Effector memory CD8-positive, alpha-beta T cell (primary cell): ENCODE measurements at regions not wholly inside any gene's neighbourhood (a gene's known extent, or its start where the extent isn't known, plus 50 kb on each side); places are given as distances from the start of the nearest gene placed in this dataset.
"Not testable (repeated sequence)": the region's sequence is repeated elsewhere in the genome, so short reads cannot be mapped to it uniquely, and the experiment has no call there.

Experiments used
- ATAC-seq: fragments of 150-1000 bp; cut with Tn5 transposase; replicated peaks from 2 replicates; pipeline ENCODE4 v1.10.0; 2021; ENCODE audit warnings: mild to moderate bottlenecking, moderate library complexity
- DNase-seq, 3 experiments: peaks; one replicate each; pipeline ENCODE4 v3.0.0; 2021
- H3K27ac Mint-ChIP-seq, 2 donors: one replicate each; pipeline ENCODE4 v1.8.0; 2022; ENCODE audit warnings: mild to moderate bottlenecking in 2 of 2, mixed read lengths in 2 of 2, moderate library complexity in 2 of 2
- H3K27me3 Mint-ChIP-seq, 2 donors: one replicate each; pipeline ENCODE4 v1.8.0; 2022; ENCODE audit warnings: mixed read lengths in 2 of 2
- H3K36me3 Mint-ChIP-seq: one replicate; pipeline ENCODE4 v1.8.0; 2022; ENCODE audit warnings: mild to moderate bottlenecking, moderate library complexity, mixed read lengths; ENCODE audit not compliant: insufficient read depth
- H3K4me1 Mint-ChIP-seq, 2 donors: one replicate each; pipeline ENCODE4 v1.8.0; 2022; ENCODE audit warnings: low read depth in 2 of 2, mixed read lengths in 2 of 2
- H3K4me3 Mint-ChIP-seq, 2 donors: one replicate each; pipeline ENCODE4 v1.8.0; 2022; ENCODE audit warnings: mild to moderate bottlenecking in 2 of 2, mixed read lengths in 2 of 2, moderate library complexity in 2 of 2
- H3K9me3 Mint-ChIP-seq, 2 donors: one replicate each; pipeline ENCODE4 v1.8.0; 2022; ENCODE audit warnings: mixed read lengths in 2 of 2

- ATAC-seq, result no peak
- Mint-ChIP-seq H3K27me3 (peaks cover 17 to 24% of the 10 kb centered on the region in 2 donors), H3K4me1 (no peaks in the 10 kb centered on the region), H3K4me3 (no peak overlapping the region), H3K9me3 (peaks cover 0 to 3% of the 10 kb centered on the region in 2 donors), H3K36me3 (no peaks in the 10 kb centered on the region), H3K27ac (no peak overlapping the region)
- DNase-seq, result no peak
Observed at GRCh38 chr6:8177721-8178120, 75.4 kb upstream of the EEF1E1 start.

DNA sequence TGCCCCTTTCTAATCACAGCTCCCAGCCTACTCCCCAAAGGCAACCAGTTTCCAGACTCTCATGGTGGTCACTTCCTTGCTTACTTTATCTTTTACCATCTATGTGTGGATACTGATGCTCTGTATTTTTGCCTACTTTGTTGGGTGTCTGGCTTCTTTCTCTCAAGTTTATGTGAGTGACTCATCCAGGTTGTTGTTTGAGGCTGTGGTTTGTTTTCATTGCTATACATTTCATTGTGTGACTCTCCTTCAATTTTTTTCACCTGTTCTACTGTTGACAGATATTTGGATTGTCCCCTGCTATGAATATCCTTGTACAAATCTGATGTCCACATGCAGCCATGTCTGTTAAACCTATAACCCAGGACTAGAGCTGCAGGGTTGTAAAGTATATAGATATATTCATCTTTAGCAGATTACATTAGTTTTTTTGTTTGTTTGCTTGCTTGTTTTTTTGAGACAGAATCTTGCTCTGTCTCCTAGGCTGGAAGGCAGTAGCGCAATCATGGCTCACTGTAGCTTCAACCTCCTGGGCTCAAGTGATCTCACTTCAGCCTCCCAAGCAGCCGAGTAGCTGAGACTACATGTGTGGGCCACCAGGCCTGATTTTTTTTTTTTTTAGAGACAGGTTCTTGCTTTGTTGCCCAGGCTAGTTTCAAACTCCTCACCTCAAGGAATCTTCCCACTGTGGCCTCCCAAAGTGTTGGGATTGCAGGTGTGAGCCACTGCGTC, 72.9 kb upstream of the EEF1E1 start:
- Mint-ChIP-seq H3K27ac (no peak overlapping the region), H3K9me3 (peaks cover 0 to 3% of the 10 kb centered on the region in 2 donors), H3K27me3 (peaks cover 0 to 12% of the 10 kb centered on the region in 2 donors), H3K36me3 (no peaks in the 10 kb centered on the region), H3K4me1 (no peaks in the 10 kb centered on the region), H3K4me3 (no peak overlapping the region)
- no peak for DNase-seq
- no peak for ATAC-seq

- no peak for ATAC-seq
- peaks cover 0 to 12% of the 10 kb centered on the region in 2 donors for H3K27me3 Mint-ChIP-seq
- H3K36me3 Mint-ChIP-seq, result no peaks in the 10 kb centered on the region
- DNase-seq, result no peak
- H3K4me3 Mint-ChIP-seq, result no peak overlapping the region
- H3K4me1 Mint-ChIP-seq, result no peaks in the 10 kb centered on the region
- peaks cover 0 to 3% of the 10 kb centered on the region in 2 donors for H3K9me3 Mint-ChIP-seq
- no peak overlapping the region for H3K27ac Mint-ChIP-seq
Observed at GRCh38 chr6:8174571-8174970, 72.2 kb upstream of the EEF1E1 start.

- Mint-ChIP-seq H3K9me3 (peaks cover 0 to 3% of the 10 kb centered on the region in 2 donors), H3K36me3 (no peaks in the 10 kb centered on the region), H3K4me1 (no peaks in the 10 kb centered on the region), H3K27me3 (peaks cover 10 to 15% of the 10 kb centered on the region in 2 donors), H3K27ac (no peak overlapping the region), H3K4me3 (no peak overlapping the region)
- DNase-seq (no peak), ATAC-seq (no peak)
Observed at GRCh38 chr6:8172530-8172929, 70.2 kb upstream of the EEF1E1 start.

- Mint-ChIP-seq H3K4me3 (no peak overlapping the region), H3K4me1 (no peaks in the 10 kb centered on the region), H3K9me3 (no peaks in the 10 kb centered on the region), H3K27ac (no peak overlapping the region), H3K36me3 (no peaks in the 10 kb centered on the region), H3K27me3 (peaks cover 4 to 19% of the 10 kb centered on the region in 2 donors)
- DNase-seq (no peak), ATAC-seq (no peak)
Observed at GRCh38 chr6:8170754-8171153, 68.4 kb upstream of the EEF1E1 start.

DNA sequence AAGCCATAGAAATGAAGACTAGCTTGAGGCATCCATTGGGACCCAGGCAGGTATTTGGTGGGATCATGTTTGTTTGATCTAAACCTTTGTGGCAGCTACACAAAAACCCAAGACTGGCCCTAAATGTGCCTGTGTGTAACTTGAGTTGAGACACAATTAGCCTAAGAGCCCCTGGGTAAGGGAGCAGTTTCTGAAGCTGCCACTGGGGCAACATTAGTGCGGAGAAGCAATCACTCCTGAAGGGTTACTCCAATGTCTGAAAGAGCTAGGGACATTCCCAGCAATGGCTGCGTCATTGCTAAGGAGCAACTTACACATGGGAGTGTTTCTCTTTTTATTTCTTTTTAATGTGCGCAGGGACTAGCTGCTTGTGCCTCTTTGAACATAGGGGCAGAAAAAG, 67.9 kb upstream of the EEF1E1 start:
- ATAC-seq (no peak), DNase-seq (no peak)
- no peak overlapping the region for H3K4me3 Mint-ChIP-seq
- no peak overlapping the region for H3K27ac Mint-ChIP-seq
- no peaks in the 10 kb centered on the region for H3K36me3 Mint-ChIP-seq
- peaks cover 4 to 21% of the 10 kb centered on the region in 2 donors for H3K27me3 Mint-ChIP-seq
- no peaks in the 10 kb centered on the region for H3K9me3 Mint-ChIP-seq
- no peaks in the 10 kb centered on the region for H3K4me1 Mint-ChIP-seq

DNA sequence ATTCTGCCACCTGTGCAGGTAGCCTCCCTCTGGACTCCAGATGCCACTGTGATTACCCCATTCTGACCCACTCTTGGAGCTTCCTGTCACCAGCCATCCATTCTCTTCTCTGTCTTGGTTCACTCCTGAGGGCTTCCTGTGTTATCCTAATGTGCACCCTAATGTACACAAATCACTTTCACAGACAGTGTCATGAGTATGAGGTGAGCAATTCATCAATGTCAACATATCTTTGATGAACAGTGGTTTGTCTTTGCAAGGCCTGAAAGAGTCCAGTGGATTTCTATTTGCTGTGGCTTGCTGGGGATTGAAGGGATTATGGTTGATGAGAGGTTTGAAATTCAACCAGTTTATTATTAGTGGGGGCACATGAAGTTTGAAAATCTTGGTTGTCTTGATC, 63.8 kb upstream of the EEF1E1 start:
- Mint-ChIP-seq H3K27ac (no peak overlapping the region), H3K27me3 (peaks cover 4 to 21% of the 10 kb centered on the region in 2 donors), H3K36me3 (no peaks in the 10 kb centered on the region), H3K9me3 (no peaks in the 10 kb centered on the region), H3K4me3 (no peak overlapping the region), H3K4me1 (no peaks in the 10 kb centered on the region)
- ATAC-seq (no peak), DNase-seq (no peak)

GRCh38 chr6:8165008-8165407, 62.7 kb upstream of the EEF1E1 start:
- H3K4me3 Mint-ChIP-seq, ATAC-seq: not testable (repeated sequence)

GRCh38 chr6:8164281-8164680, 61.9 kb upstream of the EEF1E1 start:
- H3K36me3 Mint-ChIP-seq, DNase-seq, H3K9me3 Mint-ChIP-seq, ATAC-seq, H3K27ac Mint-ChIP-seq, H3K4me1 Mint-ChIP-seq, H3K4me3 Mint-ChIP-seq: not testable (repeated sequence)
- H3K27me3 Mint-ChIP-seq, result peaks cover 10 to 21% of the 10 kb centered on the region in 2 donors

More at GRCh38 chr6:8165008-8165407, 62.7 kb upstream of the EEF1E1 start:
- H3K27me3 Mint-ChIP-seq, result peaks cover 6 to 21% of the 10 kb centered on the region in 2 donors
- not testable (repeated sequence) for H3K9me3 Mint-ChIP-seq, DNase-seq, H3K4me1 Mint-ChIP-seq, H3K27ac Mint-ChIP-seq, H3K36me3 Mint-ChIP-seq

GRCh38 chr6:8159966-8160365, 57.6 kb upstream of the EEF1E1 start:
- Mint-ChIP-seq H3K27me3 (peaks cover 10 to 17% of the 10 kb centered on the region in 2 donors), H3K9me3 (no peaks in the 10 kb centered on the region), H3K4me3 (no peak overlapping the region), H3K4me1 (no peaks in the 10 kb centered on the region), H3K36me3 (no peaks in the 10 kb centered on the region), H3K27ac (no peak overlapping the region)
- ATAC-seq (no peak), DNase-seq (no peak)

- no peaks in the 10 kb centered on the region for H3K36me3 Mint-ChIP-seq
- ATAC-seq, result no peak
- no peak overlapping the region for H3K27ac Mint-ChIP-seq
- H3K4me1 Mint-ChIP-seq, result no peaks in the 10 kb centered on the region
- no peaks in the 10 kb centered on the region for H3K9me3 Mint-ChIP-seq
- no peak for DNase-seq
- no peak overlapping the region for H3K4me3 Mint-ChIP-seq
- peaks cover 17 to 23% of the 10 kb centered on the region in 2 donors for H3K27me3 Mint-ChIP-seq
Observed at GRCh38 chr6:8157839-8158238, 55.5 kb upstream of the EEF1E1 start.

DNA sequence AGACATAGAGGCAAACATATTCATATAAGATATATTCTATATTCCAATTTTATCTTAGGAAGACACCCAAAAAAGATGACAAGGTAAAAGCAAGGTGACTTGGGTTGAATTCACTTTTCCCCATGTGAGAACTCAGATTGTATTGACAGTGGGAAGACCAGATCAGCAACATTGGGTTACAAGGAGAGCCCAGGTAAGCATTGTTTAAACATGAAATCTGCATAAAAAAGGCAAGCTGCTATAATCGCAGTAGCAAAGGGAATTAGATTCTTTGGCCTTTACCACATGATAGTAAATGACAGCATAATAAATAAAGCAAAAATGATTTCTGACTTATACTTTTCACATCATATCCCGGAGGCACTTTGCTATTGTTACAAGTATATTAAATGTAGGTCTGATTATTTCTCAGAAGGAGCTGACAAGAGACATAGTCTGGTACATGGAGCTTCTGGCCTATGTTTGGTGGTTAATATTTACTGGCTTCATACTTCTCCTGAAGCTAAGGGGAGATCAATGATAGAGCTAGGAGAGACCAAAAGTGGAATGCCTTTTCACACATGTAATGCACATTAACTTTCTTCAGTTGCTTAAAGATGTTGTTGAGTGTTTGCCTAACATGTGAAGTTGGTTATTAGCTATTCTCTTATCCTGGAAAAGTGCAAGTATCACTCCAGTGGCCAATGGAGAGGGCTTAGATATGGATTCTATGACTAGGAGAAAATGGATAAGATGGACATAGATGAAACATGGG, 53.1 kb upstream of the EEF1E1 start:
- Mint-ChIP-seq H3K4me1 (no peaks in the 10 kb centered on the region), H3K4me3 (no peak overlapping the region), H3K9me3 (no peaks in the 10 kb centered on the region), H3K27me3 (peaks cover 17 to 23% of the 10 kb centered on the region in 2 donors), H3K36me3 (no peaks in the 10 kb centered on the region), H3K27ac (no peak overlapping the region)
- ATAC-seq (no peak), DNase-seq (no peak)
